Body of pancreas (tissue), 4 donors: ENCODE measurements at regions not wholly inside any gene's neighbourhood (a gene's known extent, or its start where the extent isn't known, plus 50 kb on each side); places are given as distances from the start of the nearest gene placed in this dataset.

Source experiments
- ATAC-seq: fragments of 150-250 bp; one replicate; pipeline ENCODE4 v1.9.1; 2016
- DNase-seq, 4 donors: peaks; one replicate each; pipeline ENCODE4 v3.0.0-alpha.2; 2019
- H3K27ac ChIP-seq, 4 donors: fragments of 200-600 bp; sonication (generic); 1 replicate in 3 of 4; 2 replicates in 1 of 4; pipeline versions ENCODE4 v1.5.1 to v1.6.1; 2016 to 2019; ENCODE audit warnings: mild to moderate bottlenecking in 1 of 4, mixed read lengths in 1 of 4, moderate library complexity in 1 of 4
- H3K27me3 ChIP-seq, 2 donors: fragments of 200-600 bp; sonication (generic); one replicate each; pipeline ENCODE4 v1.6.0; 2016; ENCODE audit warnings: mild to moderate bottlenecking in 1 of 2
- H3K36me3 ChIP-seq, 2 donors: fragments of 200-600 bp; sonication (generic); replicated peaks in 1 of 2; 2 replicates each; pipeline ENCODE4 v1.5.1; 2016; ENCODE audit warnings: low read depth in 2 of 2; ENCODE audit not compliant: insufficient read depth in 1 of 2
- H3K4me1 ChIP-seq: fragments of 200-600 bp; sonication (generic); one replicate; pipeline ENCODE4 v1.6.0; 2016
- H3K4me3 ChIP-seq, 2 donors: fragments of 200-600 bp; sonication (generic); 1 replicate in 1 of 2; 2 replicates in 1 of 2; pipeline ENCODE4 v1.5.1; 2016 to 2019
- H3K9me3 ChIP-seq, 3 donors: fragments of 200-600 bp; sonication (generic); 1 replicate in 2 of 3; 2 replicates in 1 of 3; pipeline ENCODE4 v1.5.1; 2016
- CTCF ChIP-seq, 7 experiments: fragments of 450-650 bp in 4 of 7; fragments of 200-600 bp in 3 of 7; sonication (generic) in 3 of 7; IDR thresholded peaks; one replicate each; pipeline ENCODE4 v1.5.1; 2016 to 2019; ENCODE audit warnings: antibody characterized with exemption in 7 of 7
- POLR2A ChIP-seq, 3 donors: fragments of 450-650 bp; IDR thresholded peaks; one replicate each; pipeline ENCODE4 v1.6.1; 2016; ENCODE audit warnings: antibody characterized with exemption in 3 of 3, mild to moderate bottlenecking in 2 of 3
- WGBS, 2 donors: methylation state at CpG; one replicate each; pipeline ENCODE4 v1.1.5; 2017; 5-methylcytosine and 5-hydroxymethylcytosine counted together
- intact Hi-C: fragments of 100-400 bp; cut with DNase I; formaldehyde crosslinking; loops from one replicate; pipeline ENCODE4 v1.15.1; 2023

DNA sequence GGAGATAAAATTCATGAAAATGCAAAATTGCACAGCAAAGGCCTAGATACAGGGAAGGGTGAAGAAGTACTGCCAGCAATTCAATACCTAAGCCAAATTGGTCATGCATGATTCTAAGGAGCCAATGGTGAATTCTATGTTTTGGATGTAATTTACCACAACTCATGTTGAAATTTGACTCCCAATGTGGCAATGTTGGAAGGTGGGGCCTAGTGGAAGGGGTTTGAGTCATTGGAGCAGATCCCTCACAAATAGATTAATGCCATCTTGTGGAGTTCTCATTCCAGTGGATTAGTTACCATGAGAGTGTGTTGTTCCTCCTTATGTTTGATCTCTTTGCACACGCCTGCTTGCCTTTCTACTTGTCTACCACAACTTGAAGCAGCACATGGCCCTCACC, 194.0 kb upstream of the ALG10 start:
- ATAC-seq: no peak
- TF ChIP-seq POLR2A (IDR thresholded peaks at IDR 0.05) (no peak), CTCF (IDR thresholded peaks at IDR 0.05) (no peak)
- intact Hi-C loops: no loop called here

GRCh38 chr12:33830070-33830469, 192.2 kb upstream of the ALG10 start:
- 64 to 66% methylated on average over 2 of the region's 2 CpGs for WGBS, 2 donors
- intact Hi-C loops: no loop called here
- DNase-seq (no peak), ATAC-seq (no peak)
- Histone ChIP-seq H3K36me3 (no peaks in the 10 kb centered on the region), H3K4me3 (no peak overlapping the region), H3K27ac (no peak overlapping the region), H3K4me1 (no peaks in the 10 kb centered on the region), H3K9me3 (peaks cover 0 to 2% (median 0%) of the 10 kb centered on the region in 3 donors), H3K27me3 (no peaks in the 10 kb centered on the region)
- TF ChIP-seq POLR2A (IDR thresholded peaks at IDR 0.05) (no peak), CTCF (IDR thresholded peaks at IDR 0.05) (no peak)

More for the DNA sequence above, 194.0 kb upstream of the ALG10 start:
- DNase-seq: no peak
- Histone ChIP-seq H3K4me3 (no peak overlapping the region), H3K9me3 (no peaks in the 10 kb centered on the region), H3K4me1 (no peaks in the 10 kb centered on the region), H3K27ac (no peak overlapping the region), H3K27me3 (no peaks in the 10 kb centered on the region), H3K36me3 (no peaks in the 10 kb centered on the region)
- WGBS, 2 donors: 35 to 36% methylated on average over 1 of the region's 1 CpG

DNA sequence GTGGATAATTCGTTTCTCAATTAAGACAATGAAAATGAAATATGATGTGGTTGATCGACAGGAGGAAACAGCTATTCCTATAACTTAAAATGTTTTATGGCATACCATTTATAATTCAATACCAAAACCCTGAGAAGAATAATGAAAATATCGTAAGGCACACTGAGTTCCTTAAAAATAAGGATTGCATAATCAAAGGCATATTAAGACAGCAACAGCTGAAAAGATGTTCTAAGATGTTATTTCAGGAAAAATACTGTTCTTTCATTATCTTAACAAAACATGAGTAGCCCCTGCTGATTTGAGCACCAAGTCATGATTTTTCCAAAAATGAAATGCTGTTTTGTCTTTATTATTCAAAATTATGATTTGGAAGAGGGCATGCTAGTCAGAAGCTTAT, 189.4 kb upstream of the ALG10 start:
- no peak for ATAC-seq
- WGBS, 2 donors: 56 to 59% methylated on average over 3 of the region's 3 CpGs
- Histone ChIP-seq H3K9me3 (peaks cover 0 to 2% (median 0%) of the 10 kb centered on the region in 3 donors), H3K36me3 (no peaks in the 10 kb centered on the region), H3K27ac (no peak overlapping the region), H3K4me3 (no peak overlapping the region), H3K27me3 (no peaks in the 10 kb centered on the region), H3K4me1 (no peaks in the 10 kb centered on the region)
- intact Hi-C loops: no loop called here
- TF ChIP-seq POLR2A (IDR thresholded peaks at IDR 0.05) (no peak), CTCF (IDR thresholded peaks at IDR 0.05) (no peak)
- no peak for DNase-seq

GRCh38 chr12:33834672-33835071, 187.6 kb upstream of the ALG10 start:
- Histone ChIP-seq H3K4me3 (no peak overlapping the region), H3K27ac (no peak overlapping the region), H3K27me3 (no peaks in the 10 kb centered on the region), H3K4me1 (no peaks in the 10 kb centered on the region), H3K9me3 (peaks cover 0 to 2% (median 0%) of the 10 kb centered on the region in 3 donors), H3K36me3 (no peaks in the 10 kb centered on the region)
- DNase-seq (no peak), ATAC-seq (no peak)
- TF ChIP-seq POLR2A (IDR thresholded peaks at IDR 0.05) (no peak), CTCF (IDR thresholded peaks at IDR 0.05) (no peak)
- WGBS, 2 donors: 82 to 85% methylated on average over 1 of the region's 1 CpG
- intact Hi-C loops: no loop called here

DNA sequence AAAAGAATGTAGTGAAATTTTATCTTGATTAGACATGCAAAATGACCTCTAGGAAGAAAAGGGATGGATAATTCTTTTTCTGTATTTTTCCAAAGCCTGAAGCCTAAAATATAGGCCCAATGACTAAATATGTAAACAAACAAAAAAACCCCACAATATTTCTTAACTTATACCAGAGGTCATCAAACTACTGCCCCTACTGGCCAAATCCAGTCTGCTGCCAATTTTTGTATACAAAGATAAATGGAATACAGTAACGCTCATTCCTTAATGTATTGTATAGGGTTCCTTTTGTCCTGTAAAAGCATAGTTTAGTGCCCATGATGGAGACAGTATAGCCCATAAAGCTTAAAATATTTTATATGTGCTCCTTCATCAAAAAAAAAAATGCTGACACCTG, 145.7 kb upstream of the ALG10 start:
- TF ChIP-seq CTCF (IDR thresholded peaks at IDR 0.05) (no peak), POLR2A (IDR thresholded peaks at IDR 0.05) (no peak)
- no peak overlapping the region for H3K27ac ChIP-seq
- DNase-seq (no peak), ATAC-seq (no peak)
- no peaks in the 10 kb centered on the region for H3K36me3 ChIP-seq
- no peaks in the 10 kb centered on the region for H3K27me3 ChIP-seq
- intact Hi-C loops: no loop called here
- no peaks in the 10 kb centered on the region for H3K4me1 ChIP-seq
- 91 to 100% methylated on average over 1 of the region's 1 CpG for WGBS, 2 donors
- H3K4me3 ChIP-seq: no peak overlapping the region
- no peaks in the 10 kb centered on the region for H3K9me3 ChIP-seq
